ENCODE measurements at regions not wholly inside any gene's neighbourhood (a gene's known extent, or its start where the extent isn't known, plus 50 kb on each side); places are given as distances from the start of the nearest gene placed in this dataset.

- no peak for DNase-seq (ENCODE audit: low spot score)
Observed at GRCh38 chr14:34135492-34135891, 184.6 kb upstream of the EGLN3 start.

GRCh38 chr14:34134484-34134883 is 183.6 kb upstream of the EGLN3 start:
- no peak for DNase-seq (ENCODE audit: low spot score)

DNA sequence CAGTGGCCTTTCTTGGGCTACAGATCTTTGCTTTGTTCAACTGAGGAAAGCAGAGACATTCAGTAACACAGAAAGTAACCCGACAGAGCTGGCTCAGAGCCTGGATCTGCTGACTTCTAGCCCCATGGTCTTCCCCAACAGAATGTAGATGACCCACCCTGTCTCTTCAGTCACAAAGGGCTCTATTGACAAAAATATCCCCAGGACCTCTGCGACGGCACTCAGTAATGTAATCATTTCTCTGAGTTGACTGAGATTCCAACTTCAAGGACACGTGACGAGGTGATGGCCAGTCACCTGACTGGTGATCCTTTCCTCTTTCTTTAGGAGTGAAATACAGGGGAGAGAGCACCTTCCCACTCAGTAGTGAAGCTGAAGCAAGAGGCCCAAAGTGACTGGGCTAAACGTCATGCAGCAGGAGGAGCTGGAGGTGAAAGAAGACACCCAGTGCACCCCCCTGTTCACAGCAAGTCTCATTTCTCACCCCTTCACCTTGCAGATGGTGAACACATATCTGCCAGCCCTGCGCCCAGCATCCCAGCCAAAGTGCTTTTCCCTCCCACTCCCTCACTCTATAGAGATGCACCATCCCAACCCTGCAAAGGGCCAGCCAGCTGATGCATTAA is 179.2 kb upstream of the EGLN3 start:
- DNase-seq (ENCODE audit: low spot score): peak; percentile 21

GRCh38 chr14:34128665-34129064 is 177.8 kb upstream of the EGLN3 start:
- no peak for DNase-seq (ENCODE audit: low spot score)

DNA sequence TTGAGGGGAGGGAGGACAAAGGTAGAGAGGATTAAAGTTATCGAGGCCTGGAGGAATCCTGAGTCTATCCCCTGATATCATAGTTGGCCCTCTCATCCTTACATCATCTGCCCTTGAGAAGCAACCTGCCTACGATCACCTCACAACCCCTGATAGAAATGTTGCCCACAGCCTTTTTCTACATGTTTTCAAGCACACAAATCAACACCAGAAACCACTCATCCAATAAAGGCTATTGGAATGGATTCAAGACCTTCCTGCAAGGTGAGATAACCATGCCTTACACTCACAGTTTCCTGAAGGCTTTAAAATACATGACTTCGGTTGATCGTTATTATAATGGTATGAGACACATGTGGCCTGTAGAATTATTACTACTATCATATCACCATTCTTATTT is 175.7 kb upstream of the EGLN3 start:
- no peak for DNase-seq (ENCODE audit: low spot score)

- no peak for DNase-seq (ENCODE audit: low spot score)
Observed at GRCh38 chr14:34124585-34124984, 173.7 kb upstream of the EGLN3 start.

GRCh38 chr14:34122650-34123049 is 171.8 kb upstream of the EGLN3 start:
- no peak for DNase-seq (ENCODE audit: low spot score)

DNA sequence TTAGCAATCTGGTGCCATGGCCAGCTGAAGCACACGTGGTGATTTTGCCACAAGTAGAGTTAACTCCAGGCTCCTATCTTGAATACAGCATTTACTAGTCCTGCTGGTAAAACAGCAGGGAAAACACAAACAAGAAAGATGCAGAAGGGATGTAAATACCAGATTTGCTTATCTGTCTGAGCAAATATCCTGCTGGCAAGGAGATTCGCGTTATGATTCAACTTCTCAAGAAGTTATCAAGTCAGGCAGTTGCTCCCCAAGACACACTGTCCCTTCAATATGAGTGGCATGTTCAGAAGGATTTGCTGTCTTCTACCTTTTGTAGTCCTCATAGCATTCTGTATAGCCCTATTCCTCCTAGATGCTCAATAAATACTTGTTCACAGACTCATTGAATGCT is 171.2 kb upstream of the EGLN3 start:
- DNase-seq (ENCODE audit: low spot score): no peak

GRCh38 chr14:34120185-34120977 is 169.5 kb upstream of the EGLN3 start:
- DNase-seq (ENCODE audit: low spot score): no peak

- no peak for DNase-seq (ENCODE audit: low spot score)
Observed at GRCh38 chr14:34119107-34119858, 168.4 kb upstream of the EGLN3 start.

DNA sequence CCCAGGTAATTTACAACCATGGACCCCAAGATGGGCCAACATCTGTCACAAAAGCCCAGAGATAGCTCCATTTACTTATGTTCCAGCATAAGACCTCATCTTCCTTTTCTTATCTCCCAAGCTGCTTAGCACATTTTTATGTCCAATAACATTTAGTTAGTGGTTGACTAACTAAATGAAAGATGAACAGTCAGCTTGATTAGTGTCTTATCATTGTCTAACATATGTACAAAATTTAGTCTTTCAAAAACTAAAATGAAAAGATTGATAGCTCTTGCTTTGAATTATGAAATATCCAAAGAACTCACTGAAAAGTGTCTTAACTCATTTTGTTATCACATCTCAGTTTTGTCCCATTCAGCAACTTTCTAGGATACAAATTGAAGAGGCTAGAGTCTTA is 163.1 kb upstream of the EGLN3 start:
- no peak for DNase-seq (ENCODE audit: low spot score)

GRCh38 chr14:34113005-34113511 is 162.2 kb upstream of the EGLN3 start:
- no peak for DNase-seq (ENCODE audit: low spot score)

GRCh38 chr14:34111953-34112352 is 161.1 kb upstream of the EGLN3 start:
- DNase-seq (ENCODE audit: low spot score): no peak

- no peak for DNase-seq (ENCODE audit: low spot score)
Observed at GRCh38 chr14:34111505-34111904, 160.6 kb upstream of the EGLN3 start.

- no peak for DNase-seq (ENCODE audit: low spot score)
Observed at GRCh38 chr14:34110531-34110930, 159.7 kb upstream of the EGLN3 start.

DNA sequence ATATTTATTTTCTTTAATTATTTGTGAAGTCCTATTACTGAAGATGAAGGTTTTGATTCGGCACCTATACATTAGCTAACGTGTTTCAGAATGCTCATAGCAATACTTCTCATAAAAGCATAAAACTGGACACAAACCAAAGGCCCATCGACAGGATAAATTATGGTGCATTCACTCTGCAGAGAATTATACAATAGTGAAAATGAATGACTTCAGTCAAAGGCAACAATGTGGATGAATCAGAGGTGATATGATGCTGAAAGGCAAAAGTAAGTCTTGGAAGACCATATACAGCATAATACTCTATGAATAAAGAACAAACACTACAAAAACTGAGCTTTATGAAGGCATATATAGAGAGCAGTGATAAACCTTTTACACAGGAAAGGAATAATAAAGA is 156.6 kb upstream of the EGLN3 start:
- no peak for DNase-seq (ENCODE audit: low spot score)

GRCh38 chr14:34106310-34106709 is 155.4 kb upstream of the EGLN3 start:
- DNase-seq (ENCODE audit: low spot score): no peak

DNA sequence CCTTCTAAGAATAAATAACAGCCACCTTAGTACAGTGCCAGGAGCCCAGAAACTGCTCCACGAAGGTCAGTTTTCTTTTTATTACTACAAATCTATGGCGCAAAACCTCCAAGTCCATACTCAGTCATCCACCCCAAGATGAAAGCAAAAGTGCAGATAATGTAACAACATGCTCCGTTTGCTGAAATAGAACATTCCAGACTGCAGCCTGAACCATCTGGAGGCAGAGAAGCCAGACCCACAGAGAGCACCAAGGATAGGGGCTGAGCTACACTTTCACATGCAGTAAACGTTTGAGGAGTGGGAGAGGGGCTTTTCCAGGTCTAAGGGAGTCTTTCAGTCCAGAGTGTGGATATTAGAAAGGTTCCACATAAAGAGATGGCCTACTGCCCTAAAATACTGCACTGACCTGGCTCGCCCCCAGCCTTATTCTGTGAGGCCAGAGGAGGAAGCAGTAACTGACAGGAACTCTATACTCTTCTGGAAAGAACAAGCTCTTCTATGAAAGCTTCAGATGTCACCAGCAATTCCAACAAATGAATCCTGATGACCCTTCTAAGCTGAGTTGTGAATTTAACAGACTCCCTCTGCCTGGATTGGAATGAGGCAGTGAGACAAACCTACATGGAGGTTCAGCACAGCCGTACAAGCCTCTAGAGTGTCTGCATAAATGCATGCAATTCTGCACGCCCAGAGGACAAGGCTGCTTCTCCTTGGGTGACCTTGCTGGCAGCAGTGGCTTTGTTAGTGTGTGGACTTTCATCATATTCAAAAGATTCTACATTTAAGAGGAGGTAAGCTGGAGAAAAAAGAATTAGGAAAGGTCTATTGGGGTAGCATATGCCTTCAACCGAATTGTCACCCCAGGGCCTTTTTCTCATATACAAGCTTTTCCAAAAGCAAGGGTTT is 153.9 kb upstream of the EGLN3 start:
- DNase-seq (ENCODE audit: low spot score): no peak

DNA sequence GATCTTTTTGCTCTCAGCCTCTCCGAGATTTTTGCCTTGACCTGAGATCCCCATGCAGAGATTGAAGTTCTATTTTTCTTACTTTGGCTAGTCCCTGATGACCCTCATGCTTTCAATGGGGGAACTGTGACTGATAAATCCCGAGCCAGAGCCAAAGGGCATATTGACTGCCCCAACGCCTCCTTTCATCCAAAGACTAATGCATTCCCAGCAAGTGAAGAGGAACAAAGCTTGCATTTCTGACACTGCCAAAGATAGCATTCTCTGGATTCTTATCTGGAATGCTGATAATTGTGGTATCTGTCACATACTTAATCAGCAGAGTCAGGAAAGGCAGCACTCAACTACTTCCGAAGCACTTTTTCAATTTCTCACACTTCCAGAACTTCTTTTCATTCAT is 152.3 kb upstream of the EGLN3 start:
- DNase-seq (ENCODE audit: low spot score): no peak

GRCh38 chr14:34099635-34100034 is 148.8 kb upstream of the EGLN3 start:
- DNase-seq (ENCODE audit: low spot score): no peak

GRCh38 chr14:34098985-34099349 is 148.1 kb upstream of the EGLN3 start:
- no peak for DNase-seq (ENCODE audit: low spot score)
